Tibial artery (tissue), 4 donors: ENCODE measurements at regions not wholly inside any gene's neighbourhood (a gene's known extent, or its start where the extent isn't known, plus 50 kb on each side); places are given as distances from the start of the nearest gene placed in this dataset.

ENCODE experiments used
- DNase-seq, 2 donors: peaks; one replicate each; pipeline ENCODE4 v3.0.0-alpha.2; 2019
- H3K27ac ChIP-seq, 2 donors: fragments of 200-600 bp; sonication (generic) in 1 of 2; 1 replicate in 1 of 2; 2 replicates in 1 of 2; pipeline ENCODE4 v1.5.1; 2018 to 2019; ENCODE audit warnings: mild to moderate bottlenecking in 1 of 2
- H3K27me3 ChIP-seq, 2 donors: fragments of 200-600 bp; sonication (generic) in 1 of 2; one replicate each; pipeline versions ENCODE4 v1.5.1 to v1.6.0; 2016 to 2019
- H3K36me3 ChIP-seq, 3 donors: fragments of 200-600 bp; sonication (generic) in 2 of 3; one replicate each; pipeline ENCODE4 v1.5.1; 2016 to 2019; ENCODE audit warnings: mild to moderate bottlenecking in 2 of 3
- H3K4me1 ChIP-seq, 4 donors: fragments of 200-600 bp; sonication (generic) in 2 of 4; 1 replicate in 3 of 4; 2 replicates in 1 of 4; pipeline ENCODE4 v1.5.1; 2016 to 2019
- H3K4me3 ChIP-seq, 2 donors: fragments of 200-600 bp; sonication (generic) in 1 of 2; 1 replicate in 1 of 2; 2 replicates in 1 of 2; pipeline ENCODE4 v1.5.1; 2018 to 2019; ENCODE audit warnings: mild to moderate bottlenecking in 2 of 2
- H3K9me3 ChIP-seq, 3 donors: fragments of 200-600 bp; sonication (generic) in 1 of 3; one replicate each; pipeline ENCODE4 v1.5.1; 2016 to 2019
- intact Hi-C: fragments of 100-400 bp; cut with DNase I; formaldehyde crosslinking; loops from one replicate; pipeline ENCODE4 v1.15.0; 2023; ENCODE audit warnings: low total_unique reads
- TF ChIP-seq, protein P1 (sequence below), 2 experiments: fragments of 200-600 bp in 1 of 2; fragments of 450-650 bp in 1 of 2; IDR thresholded peaks; one replicate each; pipeline ENCODE4 v1.5.1; 2017 to 2019; ENCODE audit warnings: antibody characterized with exemption in 2 of 2, mild to moderate bottlenecking in 1 of 2, moderate library complexity in 1 of 2

DNA sequence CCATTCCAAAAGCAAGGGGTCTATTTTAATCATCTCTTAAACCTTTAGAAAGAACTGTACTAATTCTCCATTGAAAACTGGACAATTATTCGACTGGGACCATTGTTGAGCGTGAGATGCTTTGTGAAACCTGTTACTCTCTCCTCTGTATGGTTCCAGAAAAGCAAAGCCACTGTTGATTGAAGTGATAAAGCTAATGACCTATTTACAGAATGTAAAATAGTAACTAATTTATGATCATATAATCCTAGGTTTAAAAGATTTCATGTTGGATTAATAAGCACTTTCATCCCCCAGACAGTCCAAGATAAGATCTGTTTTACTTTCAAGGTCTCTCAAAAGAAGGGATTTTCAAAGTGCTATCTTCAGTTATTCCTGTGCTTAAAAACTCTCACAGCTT lies 614.5 kb downstream of the TMA16 start:
- TF ChIP-seq, protein P1, sequence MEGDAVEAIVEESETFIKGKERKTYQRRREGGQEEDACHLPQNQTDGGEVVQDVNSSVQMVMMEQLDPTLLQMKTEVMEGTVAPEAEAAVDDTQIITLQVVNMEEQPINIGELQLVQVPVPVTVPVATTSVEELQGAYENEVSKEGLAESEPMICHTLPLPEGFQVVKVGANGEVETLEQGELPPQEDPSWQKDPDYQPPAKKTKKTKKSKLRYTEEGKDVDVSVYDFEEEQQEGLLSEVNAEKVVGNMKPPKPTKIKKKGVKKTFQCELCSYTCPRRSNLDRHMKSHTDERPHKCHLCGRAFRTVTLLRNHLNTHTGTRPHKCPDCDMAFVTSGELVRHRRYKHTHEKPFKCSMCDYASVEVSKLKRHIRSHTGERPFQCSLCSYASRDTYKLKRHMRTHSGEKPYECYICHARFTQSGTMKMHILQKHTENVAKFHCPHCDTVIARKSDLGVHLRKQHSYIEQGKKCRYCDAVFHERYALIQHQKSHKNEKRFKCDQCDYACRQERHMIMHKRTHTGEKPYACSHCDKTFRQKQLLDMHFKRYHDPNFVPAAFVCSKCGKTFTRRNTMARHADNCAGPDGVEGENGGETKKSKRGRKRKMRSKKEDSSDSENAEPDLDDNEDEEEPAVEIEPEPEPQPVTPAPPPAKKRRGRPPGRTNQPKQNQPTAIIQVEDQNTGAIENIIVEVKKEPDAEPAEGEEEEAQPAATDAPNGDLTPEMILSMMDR (IDR thresholded peaks at IDR 0.05): no peak
- no peaks in the 10 kb centered on the region for H3K4me1 ChIP-seq
- no peak for DNase-seq
- H3K9me3 ChIP-seq: no peaks in the 10 kb centered on the region
- intact Hi-C loops: no loop called here
- H3K4me3 ChIP-seq: no peak overlapping the region
- no peaks in the 10 kb centered on the region for H3K27me3 ChIP-seq
- no peaks in the 10 kb centered on the region for H3K36me3 ChIP-seq
- no peak overlapping the region for H3K27ac ChIP-seq

DNA sequence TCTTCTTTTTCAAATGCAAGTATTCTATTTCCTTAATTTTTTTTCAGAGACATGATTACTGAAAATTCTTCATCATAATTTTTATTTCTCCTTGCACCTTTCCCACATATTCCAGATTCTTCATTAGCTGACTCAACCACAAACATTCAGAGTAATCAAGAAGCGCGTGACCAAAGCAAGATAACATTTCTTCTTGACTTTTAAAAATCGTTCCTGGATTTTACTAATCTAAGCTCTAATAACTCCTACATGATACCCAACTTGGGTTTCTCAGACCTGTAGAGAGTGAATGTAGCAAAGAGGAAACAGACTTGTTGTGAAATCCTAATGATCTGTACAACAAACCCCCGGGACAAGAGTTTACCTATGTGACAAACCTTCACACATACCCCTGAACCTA lies 615.0 kb downstream of the TMA16 start:
- no peaks in the 10 kb centered on the region for H3K36me3 ChIP-seq
- no peak overlapping the region for H3K4me3 ChIP-seq
- no peak overlapping the region for H3K27ac ChIP-seq
- DNase-seq: no peak
- H3K27me3 ChIP-seq: no peaks in the 10 kb centered on the region
- no peaks in the 10 kb centered on the region for H3K9me3 ChIP-seq
- H3K4me1 ChIP-seq: no peaks in the 10 kb centered on the region
- intact Hi-C loops: no loop called here
- TF ChIP-seq, protein P1 (IDR thresholded peaks at IDR 0.05): no peak

DNA sequence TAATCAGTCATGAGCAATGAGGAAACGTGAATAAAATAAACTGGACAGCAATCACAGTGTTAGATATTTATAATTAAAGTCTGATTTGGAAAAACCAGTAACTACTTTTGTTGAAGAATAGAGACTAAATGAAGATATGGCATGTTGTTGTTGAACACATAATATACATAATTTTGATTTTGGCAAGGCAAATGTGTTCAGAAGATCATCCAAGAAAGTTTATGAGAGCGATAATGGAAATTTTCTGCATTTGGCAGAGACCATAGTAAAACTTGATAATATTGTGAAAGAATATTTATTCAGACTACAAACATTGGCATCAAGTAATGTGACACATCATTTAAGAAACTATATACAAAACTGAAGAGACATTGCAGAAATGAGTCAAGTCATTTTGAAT lies 620.7 kb downstream of the TMA16 start:
- Histone ChIP-seq H3K4me3 (no peak overlapping the region), H3K27me3 (no peaks in the 10 kb centered on the region), H3K4me1 (no peaks in the 10 kb centered on the region), H3K36me3 (no peaks in the 10 kb centered on the region), H3K9me3 (no peaks in the 10 kb centered on the region), H3K27ac (no peak overlapping the region)
- intact Hi-C loops: no loop called here
- TF ChIP-seq, protein P1 (IDR thresholded peaks at IDR 0.05): no peak
- no peak for DNase-seq

DNA sequence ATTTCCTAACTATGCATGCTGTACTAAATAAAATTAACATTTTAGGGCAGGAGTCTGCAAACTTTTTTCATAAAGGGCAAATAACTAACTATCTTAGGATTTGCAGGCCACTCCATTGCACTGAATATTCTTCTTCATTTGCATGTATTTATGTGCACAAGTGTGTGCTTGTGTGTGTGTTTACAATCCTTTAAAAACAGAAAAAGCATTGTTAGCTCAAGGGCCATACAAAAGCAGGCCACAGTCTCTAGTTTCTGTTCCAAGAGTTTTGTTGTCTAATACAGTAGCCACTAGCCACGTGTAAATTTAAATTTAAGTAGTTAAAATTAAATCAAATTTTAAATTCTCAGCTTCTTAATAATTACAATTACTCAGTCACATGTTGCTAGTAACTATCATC lies 621.8 kb downstream of the TMA16 start:
- Histone ChIP-seq H3K4me1 (no peaks in the 10 kb centered on the region), H3K36me3 (no peaks in the 10 kb centered on the region), H3K4me3 (no peak overlapping the region), H3K9me3 (no peaks in the 10 kb centered on the region), H3K27ac (no peak overlapping the region), H3K27me3 (no peaks in the 10 kb centered on the region)
- no peak for DNase-seq
- TF ChIP-seq, protein P1 (IDR thresholded peaks at IDR 0.05): no peak
- intact Hi-C loops: no loop called here

DNA sequence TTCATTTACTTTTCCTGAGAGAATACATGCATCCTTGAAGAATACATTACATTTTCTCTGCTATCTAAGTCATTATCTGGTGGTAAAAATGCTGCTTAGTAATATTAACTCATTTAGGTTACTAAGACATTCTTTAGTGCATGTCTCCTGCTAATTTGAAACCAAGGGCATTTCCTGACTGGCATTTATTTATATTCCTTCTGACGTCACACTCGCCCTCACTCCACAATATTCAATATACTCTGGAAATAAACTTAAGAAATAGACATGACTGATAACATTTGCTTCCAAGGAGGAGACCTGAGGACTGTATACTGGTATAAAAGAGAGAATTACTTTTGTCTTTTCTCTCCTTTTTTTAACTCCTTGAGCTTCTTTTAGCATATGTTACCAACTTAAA lies 619.5 kb upstream of the SMIM31 start:
- intact Hi-C loops: no loop called here
- TF ChIP-seq, protein P1 (IDR thresholded peaks at IDR 0.05): no peak
- Histone ChIP-seq H3K9me3 (no peaks in the 10 kb centered on the region), H3K4me3 (no peak overlapping the region), H3K36me3 (no peaks in the 10 kb centered on the region), H3K27ac (no peak overlapping the region), H3K27me3 (no peaks in the 10 kb centered on the region), H3K4me1 (no peaks in the 10 kb centered on the region)
- DNase-seq: no peak

DNA sequence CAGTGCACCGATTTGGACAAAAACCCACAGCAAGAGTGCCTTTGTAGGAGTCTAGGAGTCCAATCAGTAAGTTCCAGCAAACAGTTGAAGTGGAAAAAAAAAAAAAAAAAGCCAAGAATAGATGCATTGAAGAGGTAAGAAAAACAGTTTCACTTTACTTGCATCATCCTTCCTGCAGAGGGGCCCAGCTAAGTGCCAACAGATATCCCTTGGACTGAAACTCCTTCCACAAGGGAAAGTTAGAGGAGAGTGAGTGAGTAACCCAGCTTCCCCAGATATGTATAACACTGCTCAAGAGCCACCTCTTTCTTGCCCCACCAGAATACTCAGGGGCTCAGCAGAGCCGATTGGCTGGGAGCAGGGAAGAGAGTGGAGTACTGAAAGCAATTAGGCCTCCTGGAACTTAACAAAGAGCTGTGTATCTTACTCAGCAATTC lies 617.7 kb upstream of the SMIM31 start:
- H3K4me3 ChIP-seq: no peak overlapping the region
- no peak for DNase-seq
- H3K36me3 ChIP-seq: no peaks in the 10 kb centered on the region
- H3K9me3 ChIP-seq: no peaks in the 10 kb centered on the region
- H3K4me1 ChIP-seq: no peaks in the 10 kb centered on the region
- no peaks in the 10 kb centered on the region for H3K27me3 ChIP-seq
- no peak overlapping the region for H3K27ac ChIP-seq
- TF ChIP-seq, protein P1 (IDR thresholded peaks at IDR 0.05): no peak
- intact Hi-C loops: no loop called here
